HAP-1 (cell line): ENCODE measurements at regions not wholly inside any gene's neighbourhood (a gene's known extent, or its start where the extent isn't known, plus 50 kb on each side); places are given as distances from the start of the nearest gene placed in this dataset.

Experiments used
- DNase-seq, 2 experiments: peaks; one replicate each; pipeline ENCODE4 v3.0.0-alpha.2; 2016 to 2020; ENCODE audit warnings: low spot score in 2 of 2
- H3K27me3 ChIP-seq: fragments of 250-450 bp; sonication (Bioruptor Pico); 2 replicates; pipeline ENCODE4 v1.5.1; 2020; ENCODE audit warnings: low read depth, mild to moderate bottlenecking, moderate library complexity
- H3K36me3 ChIP-seq: fragments of 250-450 bp; sonication (Bioruptor Pico); replicated peaks from 2 replicates; pipeline ENCODE4 v1.5.1; 2020; ENCODE audit warnings: mild to moderate bottlenecking
- H3K4me1 ChIP-seq: fragments of 250-450 bp; sonication (Bioruptor Pico); 2 replicates; pipeline ENCODE4 v1.5.1; 2020; ENCODE audit warnings: mild to moderate bottlenecking
- H3K4me3 ChIP-seq: fragments of 250-450 bp; sonication (Bioruptor Pico); 2 replicates; pipeline ENCODE4 v1.5.1; 2020; ENCODE audit warnings: mild to moderate bottlenecking, moderate library complexity
- H3K9me3 ChIP-seq: fragments of 250-450 bp; sonication (Bioruptor Pico); 2 replicates; pipeline ENCODE4 v1.5.1; 2020; ENCODE audit warnings: mild to moderate bottlenecking, moderate library complexity
- in situ Hi-C: fragments of 300-500 bp; cut with MboI; formaldehyde crosslinking; loops from 3 replicates; pipeline ENCODE4 v1.14.3; 2020; ENCODE audit warnings: low sequenced_read_pairs, inconsistent platforms, mixed read lengths

DNA sequence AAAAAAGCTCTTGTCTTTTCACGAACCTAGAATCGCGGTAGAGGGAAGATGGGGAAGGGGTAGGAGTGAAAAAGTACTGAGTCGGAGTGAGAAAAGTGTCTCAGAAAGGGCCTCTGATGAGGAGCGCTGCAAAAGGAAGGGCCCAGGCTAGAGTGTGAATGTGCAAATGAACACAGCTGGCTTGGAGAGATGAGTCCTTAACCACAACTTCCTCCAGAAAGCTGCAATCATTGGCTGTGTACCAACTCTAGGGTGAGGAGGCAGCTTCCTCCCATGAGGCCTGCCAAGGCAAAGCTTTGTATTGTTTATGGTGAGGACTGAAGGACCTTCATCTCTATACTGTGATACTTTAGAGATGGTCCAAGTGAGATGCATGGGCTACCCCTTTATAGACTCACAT is 566.9 kb upstream of the ANO5 start:
- in situ Hi-C loops, result no loop called here
- H3K36me3 ChIP-seq, result no peaks in the 10 kb centered on the region
- H3K4me3 ChIP-seq, result no peak overlapping the region
- no peaks in the 10 kb centered on the region for H3K9me3 ChIP-seq
- no peaks in the 10 kb centered on the region for H3K27me3 ChIP-seq
- no peaks in the 10 kb centered on the region for H3K4me1 ChIP-seq
- no peak for DNase-seq

DNA sequence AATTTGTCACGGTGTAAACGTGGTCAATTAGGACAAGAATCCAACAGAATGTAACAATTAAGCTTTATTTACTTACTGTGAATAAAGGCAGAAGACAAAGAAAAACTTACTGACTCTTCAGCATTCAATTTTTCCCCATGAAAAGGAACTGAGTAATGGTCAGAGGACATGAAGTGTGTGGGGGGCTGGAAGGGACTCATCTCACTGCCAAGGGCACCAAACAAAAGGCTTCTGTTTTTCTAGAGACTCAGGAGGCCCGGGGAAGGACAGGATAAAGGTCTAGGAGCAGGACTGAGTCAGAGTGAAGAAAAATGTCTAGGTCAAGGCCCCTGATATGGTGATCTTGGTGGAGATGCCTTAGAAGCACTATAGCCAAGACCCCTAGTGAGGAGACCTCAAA is 564.2 kb upstream of the ANO5 start:
- Histone ChIP-seq H3K9me3 (no peaks in the 10 kb centered on the region), H3K4me3 (no peak overlapping the region), H3K4me1 (no peaks in the 10 kb centered on the region), H3K27me3 (no peaks in the 10 kb centered on the region), H3K36me3 (no peaks in the 10 kb centered on the region)
- in situ Hi-C loops, result no loop called here
- no peak for DNase-seq

DNA sequence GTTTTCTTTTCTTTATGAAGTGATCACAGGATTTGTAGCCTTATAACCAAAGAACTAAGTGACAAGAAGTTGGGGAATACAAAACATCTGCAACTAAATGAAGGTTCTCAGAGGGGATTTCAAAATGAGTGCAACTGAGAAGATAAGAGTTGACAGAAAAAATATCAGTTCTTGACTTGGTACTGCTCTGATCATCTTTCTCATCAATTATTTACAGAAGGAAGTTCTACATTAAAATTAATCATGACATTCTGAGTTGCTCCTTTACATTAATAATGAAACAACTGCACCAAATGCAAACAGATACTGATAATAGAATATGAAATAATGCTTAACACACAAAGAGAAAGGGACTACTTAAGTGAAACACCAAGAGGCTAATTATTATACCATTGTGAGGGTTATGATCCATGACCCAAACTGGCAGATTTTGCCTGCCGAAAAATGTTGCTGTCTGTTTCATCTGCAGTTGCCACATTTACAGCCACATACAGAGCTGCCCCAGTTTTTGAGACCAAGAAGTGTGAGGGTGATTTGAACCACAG is 561.9 kb upstream of the ANO5 start:
- in situ Hi-C loops, result no loop called here

DNA sequence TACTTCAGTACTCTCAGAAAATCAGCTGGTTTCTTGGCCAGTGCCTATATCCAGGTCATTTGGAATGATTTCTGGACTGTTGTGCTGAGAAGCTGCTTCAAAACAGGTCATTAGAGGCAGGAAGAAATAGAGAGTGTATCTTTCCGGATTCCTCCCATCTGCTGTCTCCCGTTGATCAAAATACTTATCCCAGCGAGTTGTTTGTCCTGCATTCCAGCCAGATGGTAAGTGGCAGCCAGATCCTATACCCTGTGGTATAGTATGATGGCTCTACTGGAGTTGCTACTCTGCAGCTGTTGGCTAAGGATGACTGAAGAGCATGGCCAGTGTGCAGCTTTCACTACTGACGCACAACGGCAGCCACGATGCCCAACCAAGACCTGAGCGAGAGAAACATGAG is 560.9 kb upstream of the ANO5 start:
- no peak for DNase-seq
- Histone ChIP-seq H3K9me3 (no peaks in the 10 kb centered on the region), H3K27me3 (no peaks in the 10 kb centered on the region), H3K36me3 (no peaks in the 10 kb centered on the region), H3K4me3 (no peak overlapping the region), H3K4me1 (no peaks in the 10 kb centered on the region)
- in situ Hi-C loops, result no loop called here

More for the DNA sequence above, 561.9 kb upstream of the ANO5 start:
- no peak for DNase-seq
- Histone ChIP-seq H3K4me3 (no peak overlapping the region), H3K27me3 (no peaks in the 10 kb centered on the region), H3K9me3 (no peaks in the 10 kb centered on the region), H3K4me1 (no peaks in the 10 kb centered on the region), H3K36me3 (no peaks in the 10 kb centered on the region)

DNA sequence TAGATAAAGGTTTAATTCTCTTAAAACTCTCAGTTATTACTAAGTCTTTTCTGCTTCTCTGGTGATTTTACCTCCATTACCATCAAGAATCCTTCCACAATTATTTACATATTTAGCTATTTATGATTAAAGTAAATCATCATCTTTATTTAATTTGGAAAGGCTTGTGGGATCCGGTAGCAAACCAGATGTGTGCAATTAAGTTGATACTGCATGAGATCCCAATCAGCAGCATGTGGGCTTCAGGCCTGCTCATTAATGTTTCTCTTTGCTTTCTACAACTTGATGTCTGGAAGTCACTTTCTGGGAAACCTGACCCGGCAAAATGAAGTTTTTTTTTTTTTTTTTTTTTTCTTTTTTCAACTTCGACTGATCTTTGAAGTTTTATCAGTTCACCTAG is 558.4 kb upstream of the ANO5 start:
- in situ Hi-C loops, result no loop called here
- Histone ChIP-seq H3K4me1 (no peaks in the 10 kb centered on the region), H3K9me3 (no peaks in the 10 kb centered on the region), H3K27me3 (no peaks in the 10 kb centered on the region), H3K36me3 (no peaks in the 10 kb centered on the region), H3K4me3 (no peak overlapping the region)
- no peak for DNase-seq

DNA sequence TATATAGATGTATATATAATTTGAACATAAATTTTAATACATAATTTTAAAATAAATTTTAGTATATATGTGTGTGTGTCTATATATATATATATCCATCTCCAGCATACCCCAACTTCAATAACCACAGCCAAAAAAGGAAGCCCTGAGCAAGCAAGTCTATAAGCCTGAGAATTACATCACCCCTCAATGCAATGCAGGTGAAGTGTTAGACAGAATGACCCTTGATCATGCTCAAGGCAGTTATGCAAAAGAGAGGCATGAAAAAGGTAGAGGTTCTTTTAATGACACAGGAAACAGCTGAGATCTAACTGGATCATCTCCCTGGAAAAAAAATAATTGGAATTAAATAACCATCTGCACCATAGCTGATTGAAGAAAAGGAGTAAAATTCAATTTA is 557.9 kb upstream of the ANO5 start:
- Histone ChIP-seq H3K4me1 (no peaks in the 10 kb centered on the region), H3K27me3 (no peaks in the 10 kb centered on the region), H3K9me3 (no peaks in the 10 kb centered on the region), H3K4me3 (no peak overlapping the region), H3K36me3 (no peaks in the 10 kb centered on the region)
- no peak for DNase-seq
- in situ Hi-C loops, result no loop called here

- no peak for DNase-seq
- Histone ChIP-seq H3K4me3 (no peak overlapping the region), H3K36me3 (no peaks in the 10 kb centered on the region), H3K9me3 (no peaks in the 10 kb centered on the region), H3K4me1 (no peaks in the 10 kb centered on the region), H3K27me3 (no peaks in the 10 kb centered on the region)
- in situ Hi-C loops, result no loop called here
These were observed 557.3 kb upstream of the ANO5 start for GRCh38 chr11:21635394-21636145.

- in situ Hi-C loops, result no loop called here
- no peak for DNase-seq
- no peaks in the 10 kb centered on the region for H3K27me3 ChIP-seq
- no peaks in the 10 kb centered on the region for H3K4me1 ChIP-seq
- H3K9me3 ChIP-seq, result no peaks in the 10 kb centered on the region
- no peaks in the 10 kb centered on the region for H3K36me3 ChIP-seq
- no peak overlapping the region for H3K4me3 ChIP-seq
These were observed 556.3 kb upstream of the ANO5 start for GRCh38 chr11:21636561-21636960.

DNA sequence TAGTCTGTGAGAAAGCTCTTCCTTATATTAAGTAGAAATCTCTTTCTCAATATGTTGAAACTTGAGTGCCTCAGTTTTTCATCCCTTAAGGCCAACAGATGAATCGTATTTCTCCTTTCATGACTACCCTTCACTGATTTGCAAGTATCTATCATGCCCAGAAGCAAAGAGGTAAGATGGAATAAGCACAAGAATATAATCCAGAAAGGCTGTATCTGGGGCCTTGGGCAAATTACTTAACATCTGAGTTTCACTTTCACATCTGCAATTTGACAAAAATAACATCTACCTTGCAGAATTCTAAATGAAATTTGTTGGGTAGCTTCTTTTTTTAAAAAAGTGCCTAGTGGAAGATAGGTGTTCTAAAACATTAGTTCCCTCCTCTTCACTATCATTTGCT is 552.4 kb upstream of the ANO5 start:
- in situ Hi-C loops, result no loop called here
- no peaks in the 10 kb centered on the region for H3K36me3 ChIP-seq
- H3K4me1 ChIP-seq, result no peaks in the 10 kb centered on the region
- H3K9me3 ChIP-seq, result no peaks in the 10 kb centered on the region
- no peaks in the 10 kb centered on the region for H3K27me3 ChIP-seq
- no peak overlapping the region for H3K4me3 ChIP-seq
- DNase-seq, result no peak

DNA sequence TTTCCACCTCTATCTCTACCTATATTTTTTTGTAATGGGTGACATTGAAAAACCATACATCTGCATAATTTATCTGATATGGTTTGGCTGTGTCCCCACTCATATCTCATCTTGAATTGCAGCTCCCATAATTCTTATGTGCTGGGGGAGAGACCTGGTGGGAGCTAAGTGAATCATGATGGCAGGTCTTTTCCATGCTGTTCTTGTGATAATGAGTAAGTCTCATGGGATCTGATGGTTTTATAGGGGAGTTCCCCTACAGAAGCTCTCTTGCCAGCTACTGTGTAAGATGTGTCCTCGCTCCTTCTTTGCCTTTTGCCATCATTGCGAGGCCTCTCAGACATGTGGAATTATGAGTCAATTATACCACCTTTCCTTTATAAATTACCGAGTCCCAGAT is 551.0 kb upstream of the ANO5 start:
- DNase-seq, result no peak
- Histone ChIP-seq H3K36me3 (no peaks in the 10 kb centered on the region), H3K4me1 (no peaks in the 10 kb centered on the region), H3K9me3 (no peaks in the 10 kb centered on the region), H3K27me3 (no peaks in the 10 kb centered on the region), H3K4me3 (no peak overlapping the region)
- in situ Hi-C loops, result no loop called here

- peaks cover 16% of the 10 kb centered on the region for H3K27me3 ChIP-seq
- DNase-seq, result no peak
- H3K4me3 ChIP-seq, result no peak overlapping the region
- H3K36me3 ChIP-seq, result no peaks in the 10 kb centered on the region
- in situ Hi-C loops, result no loop called here
- no peaks in the 10 kb centered on the region for H3K9me3 ChIP-seq
- H3K4me1 ChIP-seq, result no peaks in the 10 kb centered on the region
These were observed 546.5 kb upstream of the ANO5 start for GRCh38 chr11:21646351-21646750.

GRCh38 chr11:21650961-21651360 is 541.9 kb upstream of the ANO5 start:
- in situ Hi-C loops, result no loop called here
- Histone ChIP-seq H3K27me3 (peaks cover 33% of the 10 kb centered on the region), H3K9me3 (no peaks in the 10 kb centered on the region), H3K36me3 (no peaks in the 10 kb centered on the region), H3K4me3 (no peak overlapping the region), H3K4me1 (peaks cover 3% of the 10 kb centered on the region; the same call in 1 of the 2 replicates)
- DNase-seq, result no peak

DNA sequence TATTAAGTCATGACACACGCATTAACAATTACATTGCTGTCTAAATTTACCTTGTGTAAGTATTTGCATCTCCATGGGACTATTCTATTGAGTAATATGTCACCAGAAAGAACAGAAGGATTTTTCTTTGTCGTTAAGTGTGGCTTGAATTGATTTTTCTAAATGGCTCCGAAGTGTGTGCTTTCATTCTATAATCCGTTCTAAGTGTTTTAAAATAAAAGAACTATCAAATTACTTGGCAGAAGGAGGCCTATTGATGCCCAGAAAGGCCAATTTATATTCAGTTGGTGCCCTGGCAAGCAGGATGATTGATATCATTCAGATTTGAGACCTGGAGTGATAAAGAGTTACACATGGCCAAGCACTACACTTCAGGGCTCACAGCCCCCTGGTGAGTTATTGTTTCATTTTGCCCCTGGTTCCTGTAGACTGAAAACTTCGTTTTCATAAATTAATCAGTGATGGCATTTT is 538.9 kb upstream of the ANO5 start:
- H3K36me3 ChIP-seq, result no peaks in the 10 kb centered on the region
- H3K27me3 ChIP-seq, result peaks cover 30% of the 10 kb centered on the region
- in situ Hi-C loops, result no loop called here
- H3K4me1 ChIP-seq, result peaks cover 3% of the 10 kb centered on the region; the same call in 1 of the 2 replicates
- H3K4me3 ChIP-seq, result no peak overlapping the region
- DNase-seq, result peak; percentile 35 to 89
- no peaks in the 10 kb centered on the region for H3K9me3 ChIP-seq

DNA sequence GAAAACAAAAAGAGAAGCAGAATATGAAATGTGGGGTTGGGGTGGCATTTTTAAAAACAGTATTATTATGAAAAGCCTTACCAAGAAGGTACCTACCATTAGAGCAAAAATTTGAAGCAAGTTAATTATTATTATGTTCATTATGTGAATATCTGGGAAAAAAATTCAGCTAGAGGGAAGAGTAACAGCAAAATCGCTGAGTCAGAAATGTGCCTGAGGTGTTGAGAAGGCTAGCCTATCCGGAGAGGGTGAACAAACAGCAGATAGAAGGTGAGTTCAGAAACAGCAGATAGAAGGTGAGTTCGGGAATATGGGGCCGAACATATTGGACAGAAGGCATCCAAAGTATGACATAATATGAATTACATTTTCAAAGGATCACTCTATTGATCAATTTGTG is 536.8 kb upstream of the ANO5 start:
- Histone ChIP-seq H3K9me3 (no peaks in the 10 kb centered on the region), H3K36me3 (no peaks in the 10 kb centered on the region), H3K4me3 (no peak overlapping the region), H3K4me1 (peaks cover 3% of the 10 kb centered on the region; the same call in 1 of the 2 replicates), H3K27me3 (peaks cover 19% of the 10 kb centered on the region)
- in situ Hi-C loops, result no loop called here
- DNase-seq, result no peak
